HG03575 (cell line): ENCODE measurements at regions not wholly inside any gene's neighbourhood (a gene's known extent, or its start where the extent isn't known, plus 50 kb on each side); places are given as distances from the start of the nearest gene placed in this dataset.

Experiments used
- ATAC-seq: cut with Tn5 transposase; IDR thresholded peaks from one replicate; pipeline ENCODE4 v1.9.1; 2021; ENCODE audit not compliant: unreplicated experiment, insufficient number of reproducible peaks, low FRiP score; ENCODE audit errors: extremely low read depth

DNA sequence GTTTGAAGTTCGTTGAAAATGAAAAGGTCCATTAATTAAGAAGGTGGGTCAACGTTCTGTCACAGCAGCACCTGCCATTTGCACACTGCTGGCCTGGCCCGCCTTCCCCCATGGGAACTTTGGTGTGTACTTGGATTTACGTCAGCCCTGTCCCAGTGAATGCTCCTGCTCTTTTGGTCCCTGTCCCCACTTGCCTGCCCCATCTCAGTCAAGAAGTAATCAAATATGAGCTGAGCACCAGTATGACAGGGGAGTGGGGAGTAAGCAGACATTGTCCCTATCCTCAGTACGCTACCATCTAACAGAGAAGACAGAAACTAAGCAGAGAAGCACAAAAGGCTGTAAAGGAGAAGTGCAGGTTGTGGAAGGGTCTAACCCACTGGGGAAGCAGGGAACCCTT, 65.1 kb downstream of the SLC4A3 start:
- ATAC-seq: no peak

DNA sequence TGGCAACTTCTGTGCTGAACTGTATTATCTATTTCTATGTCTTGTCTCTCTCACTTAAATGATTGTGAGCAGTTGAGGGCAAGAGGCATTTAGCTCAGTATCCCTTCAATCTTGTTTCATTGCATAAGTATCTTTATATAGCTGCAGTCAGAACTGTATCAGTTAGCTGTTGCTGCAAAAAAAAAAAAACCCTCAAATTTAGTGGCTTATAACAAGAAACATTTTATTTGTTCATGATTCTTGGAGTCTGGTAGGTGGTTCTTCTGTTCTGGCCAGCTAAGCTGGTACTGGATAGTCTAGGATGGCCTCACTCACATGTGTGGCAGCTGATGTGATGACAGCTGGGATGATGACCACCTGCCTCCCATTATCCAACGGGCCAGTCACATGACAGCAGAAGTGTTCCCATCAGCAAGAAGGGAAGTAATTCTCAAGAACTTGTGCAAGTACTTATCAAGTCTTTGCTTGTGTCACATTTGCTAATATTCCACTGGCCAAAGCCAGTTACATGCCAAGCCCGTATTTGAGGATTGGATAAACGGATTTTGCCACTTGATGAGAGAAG, 67.8 kb downstream of the SLC4A3 start:
- no peak for ATAC-seq

DNA sequence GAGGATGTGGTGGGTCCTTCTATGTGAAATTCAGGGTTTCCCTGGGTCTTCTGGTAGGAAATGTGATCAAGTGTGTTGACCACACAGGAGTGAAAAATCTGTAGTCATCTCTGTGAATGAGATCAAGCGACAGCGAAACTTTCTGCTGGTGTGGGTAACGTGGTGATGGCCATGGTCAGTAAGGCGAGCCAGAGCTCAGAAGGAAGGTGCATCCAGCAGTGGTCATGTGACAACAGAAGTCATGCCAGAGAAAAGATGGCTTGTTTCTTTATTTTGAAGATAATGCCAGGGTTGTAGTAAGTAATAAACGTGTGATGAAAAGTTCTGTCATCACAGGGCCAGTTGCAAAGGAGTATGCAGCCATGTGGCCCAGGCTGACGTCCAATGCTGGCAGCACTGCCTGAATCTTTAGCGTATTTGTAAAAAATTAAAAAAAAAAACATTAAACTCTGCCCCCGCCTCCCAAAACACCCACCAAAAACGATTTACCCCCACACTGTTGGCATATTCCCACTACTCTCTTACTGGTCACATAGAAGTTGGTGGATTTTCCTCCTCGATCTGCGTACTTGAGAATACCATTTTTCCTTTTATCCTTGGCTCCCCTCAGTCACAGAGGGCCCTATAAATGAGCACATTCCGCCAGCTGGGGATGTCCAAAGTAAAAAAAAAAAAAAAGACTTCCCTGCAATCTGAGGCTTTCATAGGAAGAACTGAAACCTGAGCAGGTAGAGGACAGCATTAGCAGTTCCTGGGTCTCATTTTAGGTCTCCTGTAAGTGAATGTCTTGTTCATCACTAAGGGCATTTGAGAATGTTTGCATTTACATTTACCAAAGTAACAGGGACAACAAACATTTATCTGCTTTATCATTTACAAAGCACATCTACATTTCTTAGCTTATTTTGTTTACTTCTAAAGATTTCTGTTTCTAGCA, 70.6 kb downstream of the SLC4A3 start:
- no peak for ATAC-seq

DNA sequence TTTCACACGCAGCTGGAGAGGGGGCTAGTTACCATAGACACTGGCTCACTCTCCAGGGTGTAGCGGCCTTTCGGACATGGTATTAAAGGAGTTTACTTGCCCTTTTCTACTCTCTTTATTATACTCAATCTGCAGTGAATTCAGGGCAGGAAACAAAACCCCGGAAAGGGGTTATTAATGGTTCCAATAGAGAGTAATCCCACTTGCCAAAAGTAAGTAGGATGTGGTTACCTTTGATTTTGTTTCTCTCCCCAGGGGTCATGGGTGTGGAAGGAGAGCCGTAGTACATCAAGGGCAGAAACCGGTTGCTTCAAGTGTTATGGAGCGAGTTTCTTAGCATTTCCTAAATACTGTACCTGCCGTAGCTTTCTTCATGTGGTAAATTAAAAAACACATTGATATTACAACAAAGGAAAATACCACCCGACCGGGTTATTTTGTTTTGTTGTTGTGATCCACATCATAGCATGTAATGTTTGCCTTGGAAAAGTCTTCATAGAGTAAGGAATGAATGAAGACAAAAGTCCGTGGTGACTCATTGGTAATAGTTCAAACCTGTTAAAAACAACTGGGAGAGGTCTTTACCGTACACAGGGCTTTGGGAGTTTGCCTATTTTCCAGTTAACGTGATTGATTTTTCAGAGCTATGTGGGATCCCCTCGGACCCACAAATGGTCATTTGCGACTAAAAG, 71.5 kb downstream of the SLC4A3 start:
- no peak for ATAC-seq

DNA sequence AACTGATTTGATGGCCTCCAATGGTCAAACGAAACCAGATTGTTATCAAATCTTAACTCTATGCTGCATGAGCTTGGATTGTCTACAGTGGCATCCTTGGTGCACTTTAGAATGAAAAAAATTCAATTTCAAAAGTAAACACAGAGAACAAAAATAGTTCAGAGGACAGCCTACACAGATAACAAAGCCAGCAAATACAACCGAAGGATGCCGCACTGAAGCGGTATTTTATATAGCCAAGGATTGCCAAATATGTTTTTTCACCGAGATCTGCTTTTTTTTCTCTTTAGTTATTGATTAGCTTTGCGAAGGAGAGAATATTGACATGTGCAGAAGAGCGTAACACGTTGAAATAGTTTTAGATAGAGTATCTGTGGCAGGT, 72.0 kb downstream of the SLC4A3 start:
- no peak for ATAC-seq

DNA sequence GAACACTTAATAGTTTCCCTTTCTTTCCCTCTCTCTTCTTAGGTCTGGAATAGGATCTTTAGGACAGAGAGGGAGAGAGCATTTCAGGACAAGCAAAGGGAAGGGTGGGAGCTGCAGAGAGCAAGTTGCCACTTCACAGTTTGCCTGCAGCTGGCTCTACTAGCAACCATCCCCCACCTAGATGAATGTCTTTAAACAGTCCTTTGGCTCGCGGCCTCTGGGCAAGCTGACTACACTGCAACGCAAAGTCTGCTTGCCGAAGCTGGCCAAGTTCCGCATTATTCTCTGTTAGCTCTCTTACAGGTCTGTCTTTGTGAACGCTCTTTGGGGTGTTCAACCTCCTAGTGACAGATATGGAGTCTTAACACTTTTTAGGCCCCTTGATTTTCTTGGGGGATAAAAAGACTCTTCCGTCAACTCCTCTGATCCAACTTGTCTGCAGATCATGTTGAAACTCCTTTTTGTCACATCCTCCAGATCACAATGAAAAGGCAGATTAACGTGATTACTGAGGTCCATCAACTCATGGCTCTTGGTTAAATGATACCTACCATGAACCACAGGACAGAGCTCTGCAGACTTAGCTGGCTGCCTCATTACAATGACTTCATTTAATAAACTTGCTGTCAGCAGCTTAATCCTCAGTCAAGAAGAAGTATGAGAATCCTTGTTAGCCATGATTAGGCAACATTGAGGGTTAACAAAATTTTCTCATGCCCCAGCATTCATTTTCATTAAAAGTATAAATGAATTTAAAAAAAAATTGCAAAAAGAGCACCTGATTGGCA, 74.6 kb downstream of the SLC4A3 start:
- no peak for ATAC-seq

DNA sequence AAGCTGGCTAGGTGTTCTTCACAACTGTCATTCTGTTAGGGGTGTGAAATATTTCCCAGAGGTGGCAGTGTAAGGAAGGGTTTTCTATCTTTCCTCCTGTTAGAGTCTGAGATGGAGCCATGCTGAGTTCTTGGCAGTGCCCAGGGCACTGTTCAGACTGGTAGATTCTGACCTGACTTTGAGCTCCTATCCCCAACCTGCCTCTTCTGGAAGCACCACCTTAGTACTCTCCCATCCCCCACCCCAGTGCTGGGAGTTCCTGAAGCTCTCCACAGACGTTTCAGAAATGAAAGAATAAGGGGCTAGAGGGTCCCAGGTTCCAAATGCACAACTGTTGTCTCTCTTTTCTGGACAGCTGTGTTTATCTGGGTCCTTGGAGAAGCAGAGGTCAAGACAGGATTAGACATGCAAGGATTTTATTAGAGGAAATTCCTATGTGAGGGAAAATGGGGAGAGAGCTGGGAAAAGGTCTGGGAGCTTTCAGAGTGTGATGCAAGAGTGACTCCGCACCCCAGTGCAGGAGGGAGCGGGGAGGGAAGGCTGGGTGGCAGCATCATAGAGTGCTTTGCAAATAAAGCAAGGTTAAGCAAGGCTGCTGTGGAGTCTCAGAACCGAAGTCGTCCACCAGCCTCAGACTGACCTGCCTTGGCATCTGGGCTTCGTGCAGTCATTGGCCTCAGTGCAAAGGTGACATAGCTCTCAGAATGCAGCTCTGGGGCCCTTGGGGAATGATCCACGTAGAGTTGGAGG, 75.5 kb downstream of the SLC4A3 start:
- no peak for ATAC-seq

DNA sequence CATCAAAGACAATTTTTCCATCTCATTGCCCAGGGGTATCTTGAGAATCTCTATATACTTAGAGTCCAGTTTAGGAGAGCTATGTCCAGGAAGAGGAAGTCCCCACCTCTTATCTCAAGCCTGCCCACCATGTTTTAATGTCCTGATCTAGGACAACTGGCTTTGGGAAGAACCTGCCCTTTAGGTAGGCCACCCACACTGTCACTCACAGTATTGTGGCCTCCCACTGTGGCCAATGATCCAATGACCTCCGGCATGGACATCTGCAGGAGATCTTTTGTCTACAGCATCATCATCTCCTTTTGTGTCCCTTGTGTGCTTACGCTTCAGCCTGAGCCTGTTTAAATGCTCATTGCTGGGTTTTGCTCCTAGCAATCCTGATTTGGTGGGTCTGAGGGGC, 77.4 kb downstream of the SLC4A3 start:
- no peak for ATAC-seq

DNA sequence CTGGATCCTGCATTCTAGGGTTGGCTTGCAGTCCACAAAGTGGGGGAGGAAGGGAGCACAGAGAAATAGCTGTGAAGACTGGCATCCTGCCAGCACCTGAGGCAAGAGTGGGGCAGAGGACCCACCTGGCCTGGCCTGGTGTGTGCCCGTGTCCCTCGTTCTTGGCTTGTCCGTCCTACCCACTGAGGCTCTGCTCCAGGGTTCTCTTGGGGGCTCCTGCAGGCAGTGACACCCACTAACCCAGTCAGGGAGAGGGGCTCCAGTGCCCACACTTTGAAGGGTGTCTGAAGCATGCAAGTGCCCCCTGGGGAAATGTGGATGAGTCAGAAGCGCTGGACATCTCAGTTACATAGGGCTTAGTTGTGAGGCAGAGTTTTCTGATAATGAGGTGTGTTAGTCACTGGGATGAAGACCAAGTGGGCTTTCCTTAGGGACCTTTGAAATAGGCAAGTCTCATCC, 79.4 kb downstream of the SLC4A3 start:
- ATAC-seq: no peak

DNA sequence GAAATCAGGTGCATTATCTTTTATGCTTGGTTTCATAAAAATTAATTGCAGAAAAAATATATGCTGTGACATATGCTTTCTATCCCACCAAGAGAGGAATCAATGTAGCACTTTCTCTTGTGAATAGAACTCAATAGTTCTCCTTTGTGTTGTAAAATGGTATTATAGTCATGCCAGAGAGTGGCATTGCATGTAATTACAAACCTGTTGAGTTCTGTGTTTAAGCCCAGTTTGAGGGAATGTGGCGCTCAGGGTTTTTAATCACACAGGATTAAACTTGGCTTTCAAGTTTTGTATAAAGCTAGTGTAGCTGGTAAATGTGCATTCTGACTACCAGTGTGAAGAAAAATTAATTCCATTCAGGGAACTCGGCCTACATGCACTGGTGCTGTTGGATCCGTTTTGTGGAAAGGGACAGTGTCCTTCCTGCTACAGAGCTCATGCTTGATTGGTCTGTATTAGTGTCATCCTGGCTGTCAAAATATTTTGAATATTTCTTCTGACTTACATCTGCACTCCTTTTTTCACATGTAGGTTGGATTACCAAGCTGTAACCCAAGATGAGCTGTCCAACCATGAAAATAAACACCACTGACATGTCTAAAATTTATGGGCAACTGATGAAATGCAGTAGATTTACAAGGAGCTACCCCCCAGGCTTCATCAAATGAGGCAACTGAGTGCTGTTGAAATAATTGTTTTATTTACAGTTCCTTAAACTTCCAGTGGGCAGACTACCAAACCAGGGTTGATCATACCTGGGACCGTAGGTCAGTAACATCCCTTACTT, 80.3 kb downstream of the SLC4A3 start:
- no peak for ATAC-seq

DNA sequence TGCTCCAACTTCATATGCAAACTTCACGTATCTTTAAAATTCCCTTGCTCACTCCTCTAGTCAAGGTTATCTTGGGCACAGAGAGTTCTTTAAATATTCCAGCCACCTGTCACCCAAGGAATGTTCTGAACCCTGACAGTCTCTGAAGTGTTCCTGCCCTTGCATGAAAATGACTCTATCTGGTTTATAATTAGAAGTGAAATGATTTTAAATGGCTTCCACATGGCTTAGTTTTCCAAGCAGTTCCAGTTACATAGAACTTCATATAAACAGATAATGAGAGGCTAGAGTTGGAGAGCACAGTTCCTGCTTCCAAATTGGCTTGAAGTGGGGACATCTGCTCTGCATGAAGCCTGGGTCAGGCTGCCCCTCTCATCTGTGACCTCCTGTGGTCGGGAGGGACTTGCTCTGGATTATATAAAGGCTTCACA, 81.9 kb downstream of the SLC4A3 start:
- no peak for ATAC-seq

DNA sequence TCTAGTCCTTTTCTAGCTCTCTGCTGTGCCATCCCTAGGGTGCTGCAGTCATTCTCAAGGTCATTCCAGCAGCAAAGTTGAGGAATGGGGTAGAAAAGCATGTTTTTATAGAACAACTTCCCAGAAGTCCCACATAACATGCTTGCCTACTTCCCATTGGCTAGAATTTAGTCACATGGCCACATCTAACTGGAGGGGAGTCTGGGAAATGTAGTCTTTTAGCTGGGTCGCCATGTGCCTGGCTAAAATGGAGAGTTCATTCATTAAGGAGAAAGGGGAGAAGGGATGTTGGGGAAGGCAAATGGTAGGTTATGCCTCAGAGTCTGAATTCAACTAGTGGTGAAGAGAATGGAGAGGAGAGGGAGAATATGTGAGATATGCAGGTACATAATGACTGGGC, 85.7 kb downstream of the SLC4A3 start:
- ATAC-seq: no peak

DNA sequence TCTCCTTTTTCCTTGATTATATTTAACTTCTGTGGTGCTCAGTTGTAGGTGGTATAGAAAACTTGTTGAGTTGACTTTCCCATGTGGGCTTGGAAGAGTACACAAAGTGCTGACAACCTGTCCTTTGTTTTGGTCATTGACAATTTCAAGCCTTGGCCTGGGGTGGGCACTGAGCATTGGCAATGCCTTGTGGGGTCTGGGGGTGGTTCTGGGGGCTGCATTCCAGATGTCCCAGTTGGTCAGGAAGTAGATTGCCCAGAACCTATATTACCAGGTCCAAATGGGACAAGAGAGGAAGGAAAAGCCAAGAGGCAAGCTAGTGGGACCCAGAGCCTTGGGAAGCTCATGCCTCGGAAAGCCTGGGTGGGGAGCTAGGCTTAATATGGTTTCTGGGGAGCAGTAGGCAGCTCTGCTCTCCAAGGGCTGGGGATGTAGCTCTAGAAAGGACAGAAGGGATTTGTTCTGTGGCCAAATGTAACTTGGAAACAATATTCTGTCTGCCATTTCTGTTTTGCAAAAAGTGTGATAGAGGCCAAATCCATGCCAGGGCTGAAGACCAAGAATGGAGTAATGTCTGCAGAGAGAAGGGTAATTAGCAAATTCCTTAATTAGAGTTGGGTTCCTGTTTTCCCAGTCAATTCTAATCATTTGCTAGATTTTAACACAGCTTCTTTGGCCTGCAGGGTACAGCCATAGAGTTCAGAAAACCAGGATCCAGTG, 87.4 kb downstream of the SLC4A3 start:
- ATAC-seq: no peak

DNA sequence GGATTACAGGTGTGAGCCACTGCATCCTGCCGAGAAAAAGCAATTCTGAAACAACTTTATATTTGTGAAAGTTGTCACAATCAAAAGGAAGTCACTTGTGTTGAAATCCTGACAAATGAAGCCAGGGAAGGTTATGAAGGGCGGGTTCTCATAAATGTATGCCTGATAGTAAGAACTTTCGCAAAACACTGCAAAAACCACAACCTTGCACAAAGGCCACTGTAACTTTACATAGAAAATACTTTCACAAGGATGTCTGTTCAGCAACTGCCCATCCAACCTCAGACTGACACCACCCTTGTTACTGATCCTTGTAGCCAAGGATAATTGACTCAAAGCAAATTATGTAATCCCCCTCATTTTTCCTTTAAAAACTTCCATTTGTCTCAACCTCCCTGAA, 90.6 kb downstream of the SLC4A3 start:
- ATAC-seq: no peak

DNA sequence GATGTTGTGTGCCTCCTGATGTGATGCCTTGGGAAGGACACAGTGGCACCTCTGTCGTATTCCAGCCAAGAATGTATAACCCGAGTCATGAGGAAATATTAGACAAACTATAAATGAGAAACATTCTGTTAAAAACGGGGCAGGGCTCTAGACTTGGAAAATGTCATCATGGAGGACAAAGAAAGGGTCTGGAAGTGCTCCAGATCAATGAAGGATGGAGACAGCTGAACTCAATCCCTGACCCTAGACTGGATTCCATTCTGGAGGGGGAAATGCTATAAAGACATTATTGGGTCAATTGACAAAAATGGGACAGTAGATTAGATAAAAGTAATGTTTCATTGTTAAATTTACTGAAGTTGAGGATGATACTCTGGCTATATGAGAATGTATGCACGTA, 92.1 kb downstream of the SLC4A3 start:
- no peak for ATAC-seq

DNA sequence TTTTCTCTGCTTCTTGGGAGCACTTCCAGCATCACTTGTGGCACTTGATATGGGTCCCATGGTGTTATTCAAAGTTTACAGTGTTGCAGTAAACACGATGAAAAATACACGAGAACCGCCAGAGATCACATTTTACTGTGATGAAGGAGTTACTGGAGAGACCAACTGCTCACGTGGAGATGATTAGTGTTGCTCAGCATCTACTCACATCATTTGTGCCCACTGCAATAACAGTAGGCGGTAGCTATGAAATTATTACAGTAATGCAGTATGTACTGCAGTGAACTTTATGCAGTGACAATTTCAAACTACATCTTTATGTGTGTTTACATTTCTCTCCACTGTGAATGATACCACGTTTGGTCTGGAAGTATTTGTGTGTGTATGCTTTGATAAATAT, 93.5 kb downstream of the SLC4A3 start:
- no peak for ATAC-seq

DNA sequence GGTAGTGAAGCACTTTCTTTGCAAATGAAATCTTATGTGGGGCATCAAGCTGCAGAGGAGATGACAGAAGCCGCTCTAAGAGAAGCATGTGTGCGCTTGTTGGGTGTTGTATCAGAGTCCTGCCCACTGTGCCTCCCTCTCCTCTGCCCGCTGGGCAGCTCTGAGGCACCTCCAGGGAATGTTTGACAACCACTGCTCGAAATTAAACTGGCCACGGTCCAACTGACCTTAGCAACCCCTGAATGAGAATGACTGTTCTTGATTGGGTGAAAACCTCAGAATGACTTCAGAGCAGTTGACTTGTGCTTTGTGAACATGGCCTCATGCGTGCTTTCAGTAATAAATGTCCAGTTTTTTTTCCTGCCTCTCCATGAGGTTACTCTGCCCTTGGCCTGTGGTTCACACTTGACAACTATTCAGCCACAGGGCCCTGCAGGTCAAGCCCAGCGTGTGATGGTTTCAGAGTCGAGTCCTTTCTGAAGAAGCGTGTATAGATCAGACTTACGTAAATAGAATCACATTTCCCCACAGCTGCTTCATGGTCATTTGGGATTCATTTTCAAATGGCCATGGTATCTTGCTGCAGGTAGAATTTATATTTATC, 94.9 kb downstream of the SLC4A3 start:
- ATAC-seq: no peak
